HG03135 (cell line): ENCODE measurements at regions not wholly inside any gene's neighbourhood (a gene's known extent, or its start where the extent isn't known, plus 50 kb on each side); places are given as distances from the start of the nearest gene placed in this dataset.
"Not testable (repeated sequence)": the region's sequence is repeated elsewhere in the genome, so short reads cannot be mapped to it uniquely, and the experiment has no call there.

ENCODE experiments used
- ATAC-seq: cut with Tn5 transposase; IDR thresholded peaks from one replicate; pipeline ENCODE4 v1.9.1; 2021; ENCODE audit warnings: mild to moderate bottlenecking, moderate library complexity; ENCODE audit not compliant: unreplicated experiment

DNA sequence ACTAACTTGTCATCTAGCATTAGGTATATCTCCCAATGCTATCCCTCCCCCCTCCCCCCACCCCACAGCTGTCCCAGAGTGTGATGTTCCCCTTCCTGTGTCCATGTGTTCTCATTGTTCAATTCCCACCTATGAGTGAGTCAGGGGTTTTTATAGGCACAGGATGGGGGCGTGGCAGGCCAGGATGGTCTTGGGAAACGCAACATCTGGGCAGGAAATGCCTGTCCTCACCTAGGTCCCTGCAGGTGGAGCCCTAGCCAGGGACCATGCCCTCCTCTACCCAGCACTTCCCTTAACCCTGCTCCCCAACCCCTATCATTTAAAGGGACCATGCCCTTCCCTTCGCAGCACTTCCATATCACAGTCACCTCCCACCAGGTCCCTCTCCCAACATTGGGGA lies 1430.6 kb downstream of the CDH8 start:
- ATAC-seq = not testable (repeated sequence)

DNA sequence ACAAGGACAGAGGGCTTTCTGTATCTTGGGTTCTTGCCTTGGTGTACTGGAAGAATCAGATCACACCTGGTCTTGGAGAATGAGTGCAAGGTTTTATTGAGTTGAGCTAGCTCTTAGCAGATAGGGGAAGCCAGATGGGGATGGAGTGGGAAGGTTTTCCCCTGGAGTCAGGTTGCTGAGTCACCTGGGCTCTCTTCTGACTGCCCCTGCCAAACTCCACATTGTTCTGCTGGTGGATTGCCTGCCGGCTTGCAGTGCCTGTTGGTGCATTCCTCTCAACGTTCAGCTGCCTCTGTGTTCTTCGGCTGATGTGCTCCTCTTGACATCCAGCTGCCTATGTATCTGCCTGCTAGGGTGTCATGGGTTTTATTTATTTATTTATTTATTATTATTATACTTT lies 1431.1 kb downstream of the CDH8 start:
- ATAC-seq = no peak

DNA sequence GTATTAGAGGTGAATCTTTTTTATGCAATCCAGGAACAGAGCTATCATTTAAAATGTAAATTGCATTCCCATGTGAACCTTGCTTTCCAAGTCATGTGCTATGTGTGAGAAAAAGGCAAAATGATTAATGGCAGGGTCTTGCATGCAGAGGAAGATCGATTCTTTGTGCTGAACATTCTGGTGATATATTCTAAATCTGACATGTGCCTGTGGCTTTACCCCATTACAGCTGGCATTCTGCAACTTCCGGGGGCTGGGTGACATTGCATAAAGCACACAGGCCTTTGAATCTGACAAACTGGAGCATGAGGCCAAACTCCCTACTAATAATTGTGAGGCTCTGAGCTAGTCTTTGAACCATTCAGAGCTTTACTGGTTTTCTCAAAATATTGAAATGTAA lies 1449.7 kb downstream of the CDH8 start:
- no peak for ATAC-seq

DNA sequence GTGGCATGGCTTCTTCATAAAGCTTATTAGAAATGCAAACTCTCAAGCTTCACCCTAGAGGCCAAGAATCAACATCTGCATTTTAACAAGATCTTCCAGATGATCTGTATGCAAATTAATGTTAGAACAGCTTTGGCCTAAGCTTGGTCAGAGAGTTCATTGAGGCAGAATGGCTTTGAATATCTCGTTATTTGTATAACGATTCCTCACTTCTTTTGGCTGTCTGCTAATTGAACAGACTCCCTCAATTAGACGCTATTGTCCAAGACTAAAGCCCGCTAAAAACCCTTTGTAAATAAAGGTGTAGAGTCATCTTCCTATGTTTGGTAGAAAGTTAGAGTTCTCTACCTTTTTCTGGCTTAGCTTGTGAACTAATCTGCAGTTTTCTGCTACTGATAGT lies 1453.7 kb downstream of the CDH8 start:
- ATAC-seq = no peak

DNA sequence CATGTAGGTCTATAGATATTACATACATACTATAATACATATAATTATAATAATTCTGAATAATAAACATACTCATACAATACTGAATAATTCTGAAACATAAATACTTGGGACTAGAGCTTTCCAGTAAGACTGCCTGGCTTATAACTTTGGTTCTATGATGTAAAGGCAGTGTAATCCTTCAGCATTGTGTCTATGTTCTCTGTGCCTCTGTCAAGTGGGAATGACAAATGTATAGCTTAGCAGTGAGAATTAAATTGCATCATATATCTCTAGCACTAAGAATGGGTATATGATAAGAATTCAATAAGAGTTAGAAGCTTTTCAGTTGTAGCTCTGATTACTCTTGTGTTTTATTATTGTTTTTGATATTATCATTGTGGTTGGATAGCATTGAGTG lies 1469.3 kb downstream of the CDH8 start:
- no peak for ATAC-seq

DNA sequence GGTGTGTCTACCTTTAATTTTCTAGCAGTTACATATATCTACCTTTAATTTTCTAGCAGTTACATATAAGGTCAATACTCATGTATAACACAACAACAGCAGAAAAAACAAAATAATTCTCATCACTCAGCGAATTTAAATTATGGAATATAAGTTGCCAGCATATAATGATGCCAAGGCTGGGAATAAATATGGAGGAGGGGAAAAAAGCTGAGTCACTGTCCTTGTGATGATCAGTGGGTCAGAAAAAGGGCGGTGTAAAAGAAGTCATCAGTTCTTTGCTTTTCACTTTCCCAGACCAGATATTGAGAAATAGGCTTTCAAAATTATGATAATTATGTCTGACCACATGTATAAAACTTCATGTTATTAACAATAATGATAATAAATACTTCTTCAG lies 1471.7 kb downstream of the CDH8 start:
- ATAC-seq = no peak

DNA sequence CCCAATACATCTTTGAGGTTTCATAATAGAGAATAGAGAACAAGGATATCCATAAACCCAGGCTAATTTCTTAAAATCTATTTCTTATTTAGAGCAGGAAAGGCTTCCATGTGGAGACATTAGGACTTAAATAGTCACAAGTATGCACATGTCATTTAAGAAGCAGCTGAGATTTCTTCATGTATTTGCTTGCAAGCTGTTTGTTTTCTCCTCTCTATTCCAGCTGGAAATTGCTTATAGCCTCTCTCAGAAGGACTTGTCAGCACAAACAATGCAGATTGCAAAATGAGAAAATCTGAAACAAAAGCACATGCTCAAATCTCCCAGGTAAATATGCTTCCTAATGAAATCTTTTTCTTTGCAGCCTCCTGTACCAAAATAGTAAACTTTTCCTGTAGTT lies 1473.1 kb downstream of the CDH8 start:
- no peak for ATAC-seq

DNA sequence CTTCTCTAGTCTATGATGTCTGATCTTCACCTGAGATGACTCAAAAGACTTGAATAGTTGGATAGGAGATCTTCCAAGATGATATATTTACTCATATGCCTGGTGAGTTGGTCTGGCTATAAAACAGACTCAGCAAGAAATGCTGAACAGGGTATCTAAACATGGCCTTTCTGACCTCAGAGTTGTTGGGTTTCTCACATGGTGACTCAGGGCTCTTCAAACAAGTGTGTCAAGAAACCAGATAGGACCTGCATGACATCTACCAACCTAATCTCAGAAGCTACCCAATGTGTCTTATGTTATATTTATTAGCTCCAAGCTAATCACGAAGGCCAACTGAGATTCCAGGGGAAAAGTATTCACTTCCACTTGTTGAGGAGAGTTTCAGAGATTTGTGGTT lies 1477.3 kb downstream of the CDH8 start:
- no peak for ATAC-seq

DNA sequence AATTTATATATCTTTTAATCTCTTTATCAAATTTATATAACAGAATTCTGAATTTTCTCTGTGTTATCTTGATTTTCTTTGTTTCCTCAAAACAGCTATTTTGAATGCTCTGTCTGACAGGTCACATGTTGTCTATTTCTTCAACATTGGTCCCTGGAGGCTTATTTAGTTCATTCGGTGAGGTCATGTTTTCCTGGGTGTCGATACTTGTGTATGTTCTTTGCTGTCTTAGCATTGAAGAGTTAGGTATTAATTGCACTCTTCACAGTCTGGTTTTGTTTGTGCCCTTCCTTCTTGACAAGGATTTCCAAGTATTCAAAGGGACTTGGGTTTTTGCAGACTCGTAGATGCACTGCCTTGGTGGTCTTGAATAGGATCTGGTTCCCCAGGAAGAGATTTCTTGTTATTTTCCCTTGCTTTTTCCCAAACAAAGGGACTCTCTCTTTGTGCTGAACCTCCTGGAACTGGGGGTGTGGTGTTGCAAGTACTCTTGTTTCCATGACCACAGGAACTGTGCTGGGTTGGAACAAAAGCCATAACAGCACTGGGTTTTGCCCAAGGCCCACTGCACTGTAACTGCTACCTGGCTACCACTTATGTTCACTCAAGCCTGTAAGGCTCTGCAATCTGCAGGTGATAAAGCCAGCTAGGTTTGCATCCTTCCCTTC lies 1483.0 kb downstream of the CDH8 start:
- no peak for ATAC-seq

DNA sequence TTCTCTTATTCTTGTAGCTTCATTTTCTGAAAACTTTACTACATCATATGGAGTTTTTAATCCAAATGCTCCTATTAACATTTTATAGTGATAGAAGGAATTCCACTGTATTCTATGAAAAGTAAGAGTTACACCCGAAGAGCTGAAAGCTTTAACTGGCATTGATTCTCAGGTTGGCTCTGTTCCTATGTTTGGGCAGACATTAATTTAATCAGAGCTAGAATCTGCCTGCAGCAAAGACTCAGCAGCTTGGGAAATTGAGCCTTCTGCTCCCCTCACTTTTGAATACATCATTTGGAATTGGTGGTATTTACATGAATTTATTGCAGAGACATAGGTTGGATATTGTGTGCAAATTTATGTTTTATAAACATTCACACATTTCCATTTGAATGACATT lies 1494.7 kb downstream of the CDH8 start:
- no peak for ATAC-seq

DNA sequence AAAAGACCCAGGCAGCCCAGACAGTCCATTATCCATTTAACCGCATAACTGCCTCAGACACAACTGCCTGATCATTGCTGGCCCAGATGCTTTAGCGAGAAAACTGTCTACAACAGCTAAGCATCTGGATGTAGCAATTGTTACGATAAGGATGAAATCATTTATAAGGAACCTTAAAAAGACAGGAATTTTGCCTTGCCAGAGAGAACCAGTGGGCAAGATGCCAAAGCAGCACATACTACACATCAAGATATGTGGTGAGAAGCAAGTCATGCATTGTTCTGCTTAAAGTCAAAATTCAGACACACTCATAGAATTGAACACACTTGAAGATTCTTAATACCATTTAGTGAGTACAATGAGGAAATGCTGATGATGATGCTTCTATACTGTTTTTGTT lies 1525.3 kb downstream of the CDH8 start:
- no peak for ATAC-seq

DNA sequence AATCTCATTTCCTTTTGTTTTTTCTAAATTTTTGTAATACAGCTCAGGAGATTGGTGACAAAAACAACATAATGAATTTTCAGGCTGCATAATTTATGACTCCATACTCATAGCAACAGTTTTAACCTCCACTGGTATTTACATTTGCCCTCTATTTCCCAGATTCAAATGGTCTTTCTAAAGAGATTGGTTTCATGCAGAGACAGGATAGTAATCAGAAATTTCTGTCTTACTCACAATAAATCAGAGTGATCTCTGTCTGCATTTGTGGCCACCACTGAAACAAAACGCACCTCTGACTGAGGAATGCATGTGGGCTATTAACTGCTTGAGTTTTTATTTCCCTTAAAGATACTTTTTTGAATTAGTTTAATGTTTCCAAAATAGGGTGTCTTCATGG lies 1526.0 kb downstream of the CDH8 start:
- ATAC-seq = no peak

DNA sequence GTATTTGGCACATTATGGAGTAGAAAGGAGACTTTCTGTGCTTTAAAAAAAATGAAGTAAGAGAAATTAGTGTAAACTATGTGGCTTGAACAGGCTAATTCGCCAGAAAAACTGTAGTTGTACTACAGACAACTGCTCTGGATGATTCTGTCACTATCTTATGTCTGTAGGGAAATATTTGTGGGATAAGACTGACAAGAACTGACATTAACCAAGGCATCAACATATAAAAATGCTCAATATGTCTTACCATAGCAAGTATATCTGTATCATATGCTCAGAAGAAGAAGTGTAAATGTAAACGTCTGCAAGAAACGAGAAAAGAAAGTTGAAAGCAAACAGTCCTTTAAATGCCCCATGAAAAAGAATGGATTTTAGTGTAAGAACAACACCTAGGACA lies 1545.0 kb downstream of the CDH8 start:
- no peak for ATAC-seq

DNA sequence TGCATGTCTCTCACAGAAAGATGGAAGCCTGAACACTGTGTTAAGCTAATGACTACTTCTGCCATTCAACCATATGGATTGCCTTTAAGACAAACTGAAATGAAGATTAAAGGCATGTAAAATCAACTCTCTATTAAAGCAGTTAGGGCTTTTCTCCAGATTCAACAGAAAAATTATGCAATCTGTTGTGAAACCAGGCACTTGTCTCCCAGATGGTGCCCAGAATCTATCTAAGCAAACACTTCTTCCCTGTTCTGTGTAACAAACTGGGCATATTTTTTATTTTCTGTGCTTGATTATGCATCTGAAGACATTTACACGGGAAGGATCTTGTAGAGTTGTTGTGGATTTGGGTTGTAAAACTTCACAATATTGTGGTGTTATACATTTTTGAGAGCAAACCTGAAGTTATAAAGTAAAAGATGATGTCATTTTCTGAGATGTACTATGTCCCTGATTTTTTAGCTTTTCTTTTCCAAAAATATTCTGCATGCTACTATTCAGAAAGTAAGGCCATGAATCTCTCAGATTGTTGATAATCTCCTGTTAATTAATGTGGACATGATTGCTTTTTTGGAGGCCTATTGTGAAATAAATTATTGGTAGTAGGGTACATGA lies 1550.3 kb downstream of the CDH8 start:
- no peak for ATAC-seq

DNA sequence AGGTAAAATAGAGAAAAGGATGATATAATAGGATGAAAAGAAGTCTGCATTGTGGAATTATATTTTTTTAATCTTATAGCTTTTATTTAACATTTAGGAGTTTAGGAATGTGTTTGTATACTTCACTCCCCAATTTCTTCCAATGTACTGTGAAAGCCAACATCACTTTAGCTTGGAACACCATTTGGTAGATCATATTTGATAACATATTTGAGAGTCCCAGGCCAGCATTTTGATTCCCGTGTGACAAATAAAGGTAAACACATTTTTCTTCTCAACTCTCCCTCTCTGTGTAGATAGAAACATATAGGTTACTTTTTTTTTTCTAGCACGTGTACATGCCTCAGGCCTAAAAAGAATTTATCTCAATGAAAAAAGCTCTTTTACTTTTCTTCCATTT lies 1551.3 kb downstream of the CDH8 start:
- ATAC-seq = no peak

DNA sequence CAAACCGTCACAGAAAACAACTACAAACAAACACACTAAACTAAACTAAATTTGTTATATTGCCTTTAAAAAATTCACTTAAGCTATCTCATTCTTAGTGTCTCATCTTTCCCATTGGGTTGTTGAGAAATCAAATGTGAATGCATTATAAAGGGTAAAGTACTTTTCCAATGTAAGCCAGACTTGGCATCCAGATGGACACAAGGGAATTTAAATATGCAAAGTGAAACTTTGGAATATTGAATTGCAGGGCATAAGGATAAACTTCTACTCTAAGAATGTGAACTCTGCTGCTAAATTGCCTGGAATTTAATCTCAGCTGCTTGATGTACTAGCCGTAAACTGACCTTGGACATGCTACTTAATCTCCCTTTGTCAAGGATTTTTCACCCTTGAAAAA lies 1554.6 kb downstream of the CDH8 start:
- ATAC-seq = no peak

DNA sequence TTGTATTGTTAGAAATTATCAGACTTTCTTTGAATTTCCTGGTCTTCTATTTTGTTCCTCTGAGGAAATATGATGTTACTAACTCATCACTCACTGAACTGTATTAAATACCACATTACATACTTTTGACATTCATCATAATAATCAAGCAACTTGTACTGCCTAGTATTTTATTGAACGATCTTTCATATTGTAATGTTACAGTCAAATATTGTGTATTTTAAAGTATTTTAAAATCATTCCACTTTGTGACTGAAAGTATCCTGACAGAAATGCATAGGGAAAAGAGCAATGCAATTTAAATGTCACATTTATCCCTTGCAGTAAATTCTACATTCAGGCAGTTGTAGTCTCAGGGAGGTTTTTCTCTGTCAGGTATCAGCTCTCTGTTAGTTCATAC lies 1557.4 kb downstream of the CDH8 start:
- no peak for ATAC-seq

DNA sequence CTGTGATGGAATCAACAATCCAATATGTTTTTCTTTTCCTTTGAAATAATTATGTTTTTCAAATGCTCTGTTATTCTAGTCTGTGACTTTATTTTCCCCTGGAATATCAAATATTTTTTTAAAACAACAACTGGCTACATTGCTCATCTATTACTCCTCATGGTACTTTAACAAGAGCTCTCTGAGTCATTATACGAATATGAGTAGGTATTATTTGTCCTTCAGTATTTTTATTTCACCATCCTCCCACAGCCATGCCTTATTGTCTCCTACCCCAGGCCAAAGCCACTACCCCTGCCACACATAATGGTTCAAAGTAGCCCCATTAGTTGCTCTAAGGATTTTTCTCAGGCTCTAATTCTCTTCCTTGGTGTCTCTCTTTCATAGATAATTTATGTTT lies 1572.3 kb downstream of the CDH8 start:
- ATAC-seq = no peak

DNA sequence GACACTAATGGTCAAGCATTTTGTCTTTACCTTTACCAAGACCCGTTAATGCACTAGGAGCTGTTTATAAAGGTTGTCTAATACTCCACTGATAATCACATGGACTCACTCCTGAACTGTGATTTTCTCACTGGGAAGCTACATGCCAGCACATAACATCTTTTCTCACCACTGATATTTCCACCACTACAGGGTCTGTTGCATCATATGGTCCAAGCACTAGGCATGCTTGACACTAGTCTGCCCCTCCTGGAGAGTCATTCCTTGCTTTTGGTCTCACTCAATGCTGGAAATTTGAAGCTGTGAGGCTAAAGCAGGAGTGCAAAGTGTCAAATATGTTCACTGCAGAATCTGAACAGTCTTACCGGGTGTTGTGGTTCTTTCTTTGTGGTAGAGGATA lies 1576.8 kb downstream of the CDH8 start:
- ATAC-seq = no peak

DNA sequence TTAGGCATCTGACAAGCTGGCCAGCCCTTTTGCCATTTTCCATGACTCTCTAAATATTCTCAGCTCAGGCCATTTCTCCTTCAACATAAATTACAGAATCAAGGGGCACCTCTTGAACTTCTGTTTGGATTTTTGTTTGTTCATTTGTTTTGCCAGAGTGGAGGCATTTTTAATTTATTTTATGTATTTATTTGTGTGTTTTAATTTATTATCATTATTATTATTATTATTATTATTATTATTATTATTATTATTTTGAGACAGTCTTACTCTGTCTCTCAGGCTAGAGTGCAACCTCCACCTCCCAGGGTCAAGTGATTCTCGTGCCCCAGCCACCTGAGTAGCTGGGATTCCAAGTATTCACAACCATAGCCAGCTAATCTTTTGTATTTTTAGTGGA lies 1578.0 kb downstream of the CDH8 start:
- ATAC-seq = no peak

DNA sequence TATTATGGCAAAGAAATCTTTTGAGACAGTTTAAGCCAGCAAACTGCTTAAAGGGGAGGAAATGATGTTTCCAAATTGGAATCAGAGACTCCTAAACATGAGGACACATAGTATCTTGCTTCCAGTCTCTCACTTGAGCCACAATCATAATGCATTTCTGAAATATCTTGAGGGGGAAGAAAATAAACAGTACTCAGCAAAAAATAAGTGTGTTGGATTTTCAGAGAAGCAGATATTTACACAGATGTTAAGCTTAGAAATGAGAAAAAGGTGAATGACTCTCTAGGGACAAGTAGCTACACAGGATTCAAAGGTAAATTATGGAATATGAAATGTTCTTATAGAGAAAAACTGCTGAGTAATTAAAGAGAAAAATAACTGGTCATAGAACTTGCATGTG lies 1583.6 kb downstream of the CDH8 start:
- ATAC-seq = no peak

DNA sequence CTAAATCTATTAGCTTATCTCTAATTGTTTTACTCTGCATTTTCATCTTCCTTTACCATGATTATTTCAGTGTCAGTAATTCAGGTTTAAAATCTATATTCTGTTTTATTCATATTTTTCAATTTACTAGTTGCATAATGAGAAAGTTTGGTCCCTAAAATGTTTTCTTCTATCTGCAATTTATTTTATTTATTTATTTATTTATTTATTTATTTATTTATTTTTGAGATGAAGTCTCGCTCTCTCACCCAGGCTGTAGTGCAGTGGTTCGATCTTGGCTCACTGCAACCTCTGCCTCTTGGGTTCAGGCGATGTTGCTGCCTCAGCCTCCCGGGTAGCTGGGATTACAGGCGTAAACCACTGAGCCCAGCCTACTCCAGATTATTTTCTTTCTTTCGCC lies 1597.3 kb downstream of the CDH8 start:
- ATAC-seq = no peak

DNA sequence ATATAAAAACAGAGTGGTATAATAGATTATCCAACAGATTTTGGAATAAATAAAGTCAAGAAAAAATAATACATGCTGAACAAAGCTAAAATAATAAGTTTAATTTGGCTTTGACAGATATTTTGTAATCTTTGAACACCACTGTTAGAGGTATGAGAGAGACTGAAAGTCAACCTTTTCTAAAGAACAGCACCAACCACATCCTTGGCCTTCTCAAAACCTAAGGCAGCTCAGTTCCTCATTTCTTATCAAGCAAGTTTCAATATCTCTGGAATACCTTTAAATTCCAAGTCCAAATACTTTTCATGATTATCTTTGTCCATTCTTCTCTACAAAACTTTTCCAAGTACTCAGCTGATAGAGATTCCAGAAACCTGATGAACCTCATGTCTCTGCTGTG lies 1603.8 kb downstream of the CDH8 start:
- no peak for ATAC-seq
